H1 (cell line): ENCODE measurements at regions not wholly inside any gene's neighbourhood (a gene's known extent, or its start where the extent isn't known, plus 50 kb on each side); places are given as distances from the start of the nearest gene placed in this dataset.
A peak's percentile ranks its signal among the peaks of the same experiment; 100 is the strongest.

Experiments
- CTCF ChIA-PET: fragments of 300-600 bp; sonication (Branson Sonifier 250); formaldehyde crosslinking; loops from one replicate; lab custom pipeline; 2021; ENCODE audit not compliant: partially characterized antibody; lab: Charles Lee
- POLR2A ChIA-PET: fragments of 300-600 bp; sonication (Branson Sonifier 250); formaldehyde crosslinking; loops from one replicate; lab custom pipeline; 2021; ENCODE audit warnings: inconsistent platforms; ENCODE audit not compliant: partially characterized antibody; lab: Charles Lee
- DNase-seq, 2 experiments: peaks; one replicate each; pipeline versions ENCODE4 v3.0.0 to v3.0.0-alpha.2; 2010 to 2022; ENCODE audit warnings: low spot score in 2 of 2, low read depth in 1 of 2, mixed read lengths in 1 of 2
- FAIRE-seq: peaks from 2 replicates; lab custom pipeline; 2011; peaks lifted over from hg19 to GRCh38; lab: Jason Lieb, UNC
- H2AFZ ChIP-seq: 2 replicates; pipeline ENCODE4 v1.8.1; 2012; ENCODE audit warnings: low read length, inconsistent platforms
- H2AK5ac ChIP-seq: 2 replicates; pipeline ENCODE4 v1.6.1; 2013; ENCODE audit warnings: low read depth, low read length
- H2BK120ac ChIP-seq: replicated peaks from 2 replicates; pipeline ENCODE3; 2013; ENCODE audit warnings: low read depth, low read length, inconsistent platforms
- H2BK12ac ChIP-seq: 2 replicates; pipeline ENCODE4 v1.6.1; 2013; ENCODE audit warnings: low read depth, low read length
- H2BK15ac ChIP-seq: 2 replicates; pipeline ENCODE4 v1.6.1; 2013; ENCODE audit warnings: low read length
- H2BK20ac ChIP-seq: 2 replicates; pipeline ENCODE4 v1.6.1; 2013; ENCODE audit warnings: low read length
- H2BK5ac ChIP-seq: 2 replicates; pipeline ENCODE4 v1.6.1; 2013; ENCODE audit warnings: low read depth, low read length
- H3K14ac ChIP-seq: 2 replicates; pipeline ENCODE4 v1.6.1; 2013; ENCODE audit warnings: inconsistent platforms; ENCODE audit not compliant: insufficient read length
- H3K18ac ChIP-seq: 2 replicates; pipeline ENCODE4 v1.6.1; 2013; ENCODE audit warnings: low read length; ENCODE audit errors: extremely low read depth
- H3K23ac ChIP-seq: 2 replicates; pipeline ENCODE4 v1.6.1; 2013; ENCODE audit warnings: inconsistent platforms; ENCODE audit not compliant: insufficient read length
- H3K23me2 ChIP-seq: 2 replicates; pipeline ENCODE4 v1.6.1; 2013; ENCODE audit warnings: low read depth, low read length
- H3K27ac ChIP-seq: 2 replicates; pipeline ENCODE4 v1.6.1; 2011; ENCODE audit warnings: low read depth, low read length, inconsistent platforms
- H3K27me3 ChIP-seq, 4 experiments: replicated peaks in 1 of 4; 1 replicate in 1 of 4; 2 replicates in 3 of 4; pipeline versions ENCODE4 v1.6.1 to v1.8.1; 2011 to 2013; ENCODE audit warnings: low read length in 3 of 4, mild to moderate bottlenecking in 3 of 4, inconsistent platforms in 2 of 4, mixed read lengths in 2 of 4, moderate library complexity in 1 of 4; ENCODE audit not compliant: control insufficient read depth in 3 of 4, insufficient read depth in 3 of 4; ENCODE audit errors: extremely low read depth in 1 of 4
- H3K36me3 ChIP-seq, 4 experiments: 2 replicates each; pipeline versions ENCODE4 v1.6.1 to v1.8.1; 2011 to 2013; ENCODE audit warnings: mild to moderate bottlenecking in 4 of 4, low read length in 3 of 4, moderate library complexity in 2 of 4, control low read depth in 1 of 4, inconsistent platforms in 1 of 4; ENCODE audit not compliant: insufficient read depth in 4 of 4, control insufficient read depth in 2 of 4
- H3K4ac ChIP-seq: replicated peaks from 2 replicates; pipeline ENCODE3; 2013; ENCODE audit warnings: low read length, low read depth, mixed read lengths, inconsistent platforms; ENCODE audit not compliant: insufficient read length
- H3K4me1 ChIP-seq, 4 experiments: replicated peaks in 1 of 4; 1 replicate in 1 of 4; 2 replicates in 3 of 4; pipeline versions ENCODE4 v1.6.1 to v1.8.1; 2011 to 2013; ENCODE audit warnings: low read length in 3 of 4, inconsistent platforms in 2 of 4, mixed read lengths in 1 of 4; ENCODE audit not compliant: insufficient read depth in 4 of 4, control insufficient read depth in 3 of 4
- H3K4me2 ChIP-seq, 2 experiments: 2 replicates each; pipeline versions ENCODE4 v1.6.1 to v1.8.1; 2011 to 2013; ENCODE audit warnings: low read depth in 2 of 2, low read length in 2 of 2, control low read depth in 1 of 2, inconsistent platforms in 1 of 2, mild to moderate bottlenecking in 1 of 2; ENCODE audit not compliant: insufficient read depth in 1 of 2
- H3K4me3 ChIP-seq, 4 experiments: fragments of 200-600, 300-600 bp in 1 of 4; sonication (generic), shearing (Covaris generic), sonication (Bioruptor Twin) in 1 of 4; 2 replicates each; pipeline versions ENCODE4 v1.5.1 to v1.8.1; 2011 to 2016; ENCODE audit warnings: low read length in 4 of 4, low read depth in 3 of 4, control low read depth in 2 of 4, inconsistent platforms in 2 of 4, mild to moderate bottlenecking in 2 of 4, mixed read lengths in 1 of 4, moderate library complexity in 1 of 4; ENCODE audit not compliant: insufficient read depth in 2 of 4; ENCODE audit errors: extremely low read depth in 1 of 4
- H3K56ac ChIP-seq: replicated peaks from 2 replicates; pipeline ENCODE3; 2013; ENCODE audit warnings: low read depth, mild to moderate bottlenecking, mixed read lengths, low read length, inconsistent platforms; ENCODE audit not compliant: insufficient read length
- H3K79me1 ChIP-seq: 2 replicates; pipeline ENCODE4 v1.6.1; 2013; ENCODE audit warnings: low read depth, low read length, control low read depth
- H3K79me2 ChIP-seq, 2 experiments: 2 replicates each; pipeline versions ENCODE4 v1.6.1 to v1.8.1; 2012 to 2013; ENCODE audit warnings: low read length in 2 of 2, mild to moderate bottlenecking in 2 of 2, inconsistent platforms in 1 of 2; ENCODE audit not compliant: insufficient read depth in 2 of 2, control insufficient read depth in 1 of 2
- H3K9ac ChIP-seq, 4 experiments: replicated peaks in 1 of 4; 1 replicate in 1 of 4; 2 replicates in 3 of 4; pipeline versions ENCODE4 v1.6.1 to v1.8.1; 2011 to 2013; ENCODE audit warnings: low read depth in 3 of 4, low read length in 3 of 4, control low read depth in 2 of 4, mild to moderate bottlenecking in 2 of 4, moderate library complexity in 2 of 4, inconsistent platforms in 1 of 4; ENCODE audit errors: extremely low read depth in 1 of 4
- H3K9me3 ChIP-seq, 2 experiments: 2 replicates each; pipeline versions ENCODE4 v1.6.1 to v1.8.1; 2012 to 2013; ENCODE audit warnings: mild to moderate bottlenecking in 2 of 2, moderate library complexity in 2 of 2, control low read depth in 1 of 2, inconsistent platforms in 1 of 2, low read depth in 1 of 2, low read length in 1 of 2, mixed read lengths in 1 of 2; ENCODE audit not compliant: insufficient read depth in 2 of 2
- H4K20me1 ChIP-seq, 2 experiments: replicated peaks in 1 of 2; 2 replicates each; pipeline versions ENCODE3 to v1.8.1; 2011 to 2013; ENCODE audit warnings: inconsistent platforms in 2 of 2, low read length in 2 of 2, mild to moderate bottlenecking in 1 of 2; ENCODE audit not compliant: insufficient read depth in 2 of 2, control insufficient read depth in 1 of 2
- H4K5ac ChIP-seq: 2 replicates; pipeline ENCODE4 v1.6.1; 2013; ENCODE audit warnings: low read length, low read depth, mixed read lengths, inconsistent platforms; ENCODE audit not compliant: insufficient read length
- H4K8ac ChIP-seq: 2 replicates; pipeline ENCODE4 v1.8.0; 2013; ENCODE audit warnings: mild to moderate bottlenecking, moderate library complexity, low read length, inconsistent platforms; ENCODE audit not compliant: insufficient read depth; ENCODE audit errors: extremely low read depth
- H4K91ac ChIP-seq: replicated peaks from 2 replicates; pipeline ENCODE3; 2013; ENCODE audit warnings: low read length, mixed read lengths, inconsistent platforms; ENCODE audit not compliant: insufficient read length
- BCL11A ChIP-seq, 2 experiments: IDR thresholded peaks; one replicate each; pipeline ENCODE4 v1.6.1; 2011; ENCODE audit warnings: low read depth in 2 of 2, low read length in 2 of 2, mild to moderate bottlenecking in 2 of 2
- CHD1 ChIP-seq: IDR thresholded peaks from 2 replicates; pipeline ENCODE4 v1.6.1; 2012; ENCODE audit warnings: low read depth, low read length, improper control_type of control experiment
- EP300 ChIP-seq, 2 experiments: IDR thresholded peaks; 1 replicate in 1 of 2; 2 replicates in 1 of 2; pipeline ENCODE4 v1.6.1; 2011 to 2012; ENCODE audit warnings: low read depth in 2 of 2, low read length in 2 of 2, mild to moderate bottlenecking in 2 of 2, borderline replicate concordance in 1 of 2, inconsistent platforms in 1 of 2, moderate library complexity in 1 of 2
- SIRT6 ChIP-seq: IDR thresholded peaks from one replicate; pipeline ENCODE4 v1.7.1; 2012; ENCODE audit warnings: low read length, inconsistent platforms
- SIX5 ChIP-seq: IDR thresholded peaks from 2 replicates; pipeline ENCODE4 v1.6.1; 2011; ENCODE audit warnings: mild to moderate bottlenecking, low read depth, low read length
- ZNF274 ChIP-seq: IDR thresholded peaks from 2 replicates; pipeline ENCODE4 v1.7.0; 2012; ENCODE audit warnings: low read length, borderline replicate concordance; ENCODE audit errors: extremely low read depth
- WGBS, 2 experiments: shearing (Covaris generic) in 1 of 2; methylation state at CpG; one replicate each; pipeline versions ENCODE4 v1.1.6 to v1.1.7; 2013 to 2015; ENCODE audit warnings: low lambda C conversion rate in 2 of 2, mixed read lengths in 2 of 2, inconsistent platforms in 1 of 2, low coverage in 1 of 2, missing lambda C conversion rate in 1 of 2; ENCODE audit not compliant: insufficient replicate concordance in 2 of 2, insufficient coverage in 1 of 2, insufficient read length in 1 of 2; ENCODE audit errors: extremely low coverage in 1 of 2, missing lambda C conversion rate in 1 of 2; 5-methylcytosine and 5-hydroxymethylcytosine counted together
- TF ChIP-seq, protein P1 (sequence below), 3 experiments: IDR thresholded peaks; 1 replicate in 2 of 3; 2 replicates in 1 of 3; pipeline versions ENCODE4 v1.5.1 to v1.6.1; 2011; ENCODE audit warnings: low read length in 3 of 3, mild to moderate bottlenecking in 3 of 3, inconsistent platforms in 2 of 3, low read depth in 1 of 3, moderate library complexity in 1 of 3; ENCODE audit not compliant: insufficient read depth in 1 of 3; ENCODE audit errors: control extremely low read depth in 1 of 3
- TF ChIP-seq, protein P2 (sequence below): IDR thresholded peaks from 2 replicates; pipeline ENCODE4 v1.6.1; 2012; ENCODE audit warnings: inconsistent platforms

DNA sequence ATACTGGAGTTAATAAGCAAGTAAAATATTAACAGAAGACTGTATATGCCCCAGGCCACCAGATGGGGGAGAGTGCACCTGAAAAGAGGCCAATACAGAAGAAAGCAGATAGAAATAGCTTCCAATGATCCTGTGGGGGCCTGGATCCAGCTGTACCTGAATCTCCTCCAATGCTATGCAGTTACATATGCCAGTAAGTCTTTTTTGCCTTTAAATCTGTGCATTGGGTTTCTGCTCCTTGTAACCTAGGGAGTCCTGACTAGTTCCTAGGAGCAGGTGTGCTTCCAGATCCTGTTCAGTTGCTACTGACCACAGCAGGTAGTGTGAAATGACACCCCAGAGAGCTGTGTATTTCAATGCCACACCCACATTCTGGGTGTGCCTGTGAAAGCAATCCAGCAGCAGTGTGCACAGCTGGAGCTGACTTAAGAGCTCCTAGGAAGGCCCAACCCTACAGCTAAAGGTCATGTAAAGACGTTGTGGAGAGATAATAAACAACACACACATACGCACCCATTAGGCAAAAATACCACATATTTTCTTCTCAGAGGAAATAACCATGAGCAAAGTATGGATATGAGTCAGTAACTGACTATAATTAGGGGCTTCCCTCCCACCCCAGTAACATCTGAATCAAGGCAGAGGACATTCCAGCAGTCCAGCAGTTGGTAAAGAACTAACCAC, 62.2 kb upstream of the AKAP13 start:
- Histone ChIP-seq H4K5ac (no peak overlapping the region), H3K56ac (no peak overlapping the region), H3K36me3 (no peaks in the 10 kb centered on the region), H4K20me1 (no peaks in the 10 kb centered on the region), H3K4me2 (no peak overlapping the region), H2BK12ac (no peak overlapping the region), H3K79me1 (no peaks in the 10 kb centered on the region), H3K23ac (no peak overlapping the region), H2AFZ (no peak overlapping the region), H2BK120ac (no peak overlapping the region), H3K23me2 (no peaks in the 10 kb centered on the region), H3K4ac (no peak overlapping the region), H3K9me3 (no peaks in the 10 kb centered on the region; a peak in 1 of 4 replicates), H3K27ac (no peak overlapping the region), H3K18ac (no peak overlapping the region), H3K4me1 (no peaks in the 10 kb centered on the region), H3K79me2 (no peaks in the 10 kb centered on the region), H2BK5ac (no peak overlapping the region), H3K14ac (no peak overlapping the region), H2BK15ac (no peak overlapping the region), H2AK5ac (no peak overlapping the region), H2BK20ac (no peak overlapping the region), H4K8ac (no peak overlapping the region), H4K91ac (no peak overlapping the region), H3K9ac (no peak overlapping the region), H3K27me3 (no peaks in the 10 kb centered on the region), H3K4me3 (no peak overlapping the region)
- 93% methylated on average over 2 of the region's 2 CpGs; no CpG with 5 or more reads in 1 of the 2 experiments for WGBS, 2 experiments
- no peak for TF ChIP-seq CHD1
- TF ChIP-seq SIX5 = no peak
- TF ChIP-seq BCL11A (IDR thresholded peaks at IDR 0.05; ENCODE audit: low read depth in 2 of 2, low read length in 2 of 2) = no peak
- TF ChIP-seq, protein P1, sequence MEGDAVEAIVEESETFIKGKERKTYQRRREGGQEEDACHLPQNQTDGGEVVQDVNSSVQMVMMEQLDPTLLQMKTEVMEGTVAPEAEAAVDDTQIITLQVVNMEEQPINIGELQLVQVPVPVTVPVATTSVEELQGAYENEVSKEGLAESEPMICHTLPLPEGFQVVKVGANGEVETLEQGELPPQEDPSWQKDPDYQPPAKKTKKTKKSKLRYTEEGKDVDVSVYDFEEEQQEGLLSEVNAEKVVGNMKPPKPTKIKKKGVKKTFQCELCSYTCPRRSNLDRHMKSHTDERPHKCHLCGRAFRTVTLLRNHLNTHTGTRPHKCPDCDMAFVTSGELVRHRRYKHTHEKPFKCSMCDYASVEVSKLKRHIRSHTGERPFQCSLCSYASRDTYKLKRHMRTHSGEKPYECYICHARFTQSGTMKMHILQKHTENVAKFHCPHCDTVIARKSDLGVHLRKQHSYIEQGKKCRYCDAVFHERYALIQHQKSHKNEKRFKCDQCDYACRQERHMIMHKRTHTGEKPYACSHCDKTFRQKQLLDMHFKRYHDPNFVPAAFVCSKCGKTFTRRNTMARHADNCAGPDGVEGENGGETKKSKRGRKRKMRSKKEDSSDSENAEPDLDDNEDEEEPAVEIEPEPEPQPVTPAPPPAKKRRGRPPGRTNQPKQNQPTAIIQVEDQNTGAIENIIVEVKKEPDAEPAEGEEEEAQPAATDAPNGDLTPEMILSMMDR (IDR thresholded peaks at IDR 0.05; ENCODE audit: control extremely low read depth in 1 of 3, insufficient read depth in 1 of 3, low read depth in 1 of 3, low read length in 3 of 3) = peak in 1 of 3 experiments; percentile 12; a peak in 1 of 4 replicates
- TF ChIP-seq SIRT6 = no peak
- TF ChIP-seq, protein P2, sequence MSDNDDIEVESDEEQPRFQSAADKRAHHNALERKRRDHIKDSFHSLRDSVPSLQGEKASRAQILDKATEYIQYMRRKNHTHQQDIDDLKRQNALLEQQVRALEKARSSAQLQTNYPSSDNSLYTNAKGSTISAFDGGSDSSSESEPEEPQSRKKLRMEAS = no peak
- TF ChIP-seq ZNF274 = no peak
- TF ChIP-seq EP300 (IDR thresholded peaks at IDR 0.05; ENCODE audit: borderline replicate concordance in 1 of 2, low read depth in 2 of 2, low read length in 2 of 2) = no peak
- ChIA-PET POLR2A (no interaction called here), CTCF (interaction anchor here (0.6 to 6.7 kb wide), 10 partner anchors 9 to 384 kb away, joined by 3 to 34 read pairs (median 3); no protein-coding TSS in a partner anchor)
- no peak for FAIRE-seq
- DNase-seq = peak in 1 of 2 experiments; percentile 13
